ENCODE measurements at regions not wholly inside any gene's neighbourhood (a gene's known extent, or its start where the extent isn't known, plus 50 kb on each side); places are given as distances from the start of the nearest gene placed in this dataset.

DNA sequence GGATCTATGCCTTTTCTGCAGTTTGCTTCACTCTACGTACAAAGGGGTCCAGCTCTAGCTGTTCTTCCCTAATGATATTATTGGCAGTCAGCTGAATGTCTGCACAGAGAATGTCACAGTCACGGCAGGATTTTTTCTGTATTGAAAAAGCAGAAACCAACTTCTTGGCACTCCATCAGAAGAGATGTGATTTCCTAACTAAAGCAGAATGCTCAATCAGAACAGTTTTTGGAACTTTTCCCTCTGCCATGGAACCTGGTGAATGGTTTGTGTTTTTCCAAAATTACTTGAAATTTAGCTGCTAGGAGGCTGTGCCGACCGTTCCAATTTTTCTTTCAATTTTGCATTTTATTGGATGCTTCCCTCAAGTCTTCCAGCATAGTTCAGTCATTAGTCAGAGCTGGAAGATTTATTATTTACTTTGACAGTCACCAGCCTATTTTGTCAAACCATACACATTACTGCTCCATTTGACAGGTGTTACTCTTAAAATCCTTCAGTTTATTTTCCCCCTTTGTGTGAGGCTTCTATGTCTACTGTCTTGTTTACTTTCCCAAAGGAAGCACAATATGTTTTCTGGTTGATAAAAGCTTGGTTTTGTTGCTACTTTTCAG is 259.6 kb upstream of the EPHA7 start:
- TF ChIP-seq REST (IDR thresholded peaks at IDR 0.05; ENCODE audit: insufficient read depth in 1 of 2, low read depth in 2 of 2, low read length in 2 of 2) (no peak), POLR2AphosphoS5 (IDR thresholded peaks at IDR 0.05; ENCODE audit: low read depth, low read length) (no peak), SIN3A (IDR thresholded peaks at IDR 0.05; ENCODE audit: borderline replicate concordance, insufficient read depth, low read length) (no peak), TAF1 (IDR thresholded peaks at IDR 0.05; ENCODE audit: borderline replicate concordance, insufficient read depth, low read length) (no peak), FOXP2 (optimal IDR thresholded peaks at IDR 0.05; ENCODE audit: borderline replicate concordance, extremely low read depth, extremely low read length, insufficient read depth) (no peak)

Data from PFSK-1 (cell line).